ENCODE measurements at regions not wholly inside any gene's neighbourhood (a gene's known extent, or its start where the extent isn't known, plus 50 kb on each side); places are given as distances from the start of the nearest gene placed in this dataset.

GRCh38 chrX:122475306-122475705 is 708.8 kb upstream of the GRIA3 start:
- TF ChIP-seq POLR2A (IDR thresholded peaks at IDR 0.05), result no peak
- TF ChIP-seq CTCF (IDR thresholded peaks at IDR 0.05), result no peak
- TF ChIP-seq POLR2AphosphoS5 (IDR thresholded peaks at IDR 0.05), result no peak
